ENCODE measurements at regions not wholly inside any gene's neighbourhood (a gene's known extent, or its start where the extent isn't known, plus 50 kb on each side); places are given as distances from the start of the nearest gene placed in this dataset.

DNA sequence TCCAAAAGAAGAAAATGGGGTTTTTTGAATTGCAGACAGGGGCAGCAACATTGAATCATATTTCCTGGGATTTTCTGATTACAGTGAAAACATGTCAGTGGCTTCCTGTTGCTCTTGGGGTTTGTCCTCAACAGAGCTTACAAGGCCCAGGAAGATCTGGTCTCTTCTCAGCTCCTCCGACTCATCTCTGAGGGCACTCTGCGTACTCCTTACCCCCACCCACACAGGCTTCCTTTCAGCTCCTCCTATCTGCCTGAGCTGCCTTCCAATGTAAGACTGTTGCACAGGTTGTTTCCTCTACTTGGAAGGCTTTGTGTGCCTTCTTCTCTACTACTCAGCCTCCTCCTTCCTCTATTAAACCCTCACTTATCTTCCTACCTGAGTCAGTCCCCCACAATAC lies 245.1 kb upstream of the MEF2C start:
- no peak for DNase-seq (ENCODE audit: low spot score)

DNA sequence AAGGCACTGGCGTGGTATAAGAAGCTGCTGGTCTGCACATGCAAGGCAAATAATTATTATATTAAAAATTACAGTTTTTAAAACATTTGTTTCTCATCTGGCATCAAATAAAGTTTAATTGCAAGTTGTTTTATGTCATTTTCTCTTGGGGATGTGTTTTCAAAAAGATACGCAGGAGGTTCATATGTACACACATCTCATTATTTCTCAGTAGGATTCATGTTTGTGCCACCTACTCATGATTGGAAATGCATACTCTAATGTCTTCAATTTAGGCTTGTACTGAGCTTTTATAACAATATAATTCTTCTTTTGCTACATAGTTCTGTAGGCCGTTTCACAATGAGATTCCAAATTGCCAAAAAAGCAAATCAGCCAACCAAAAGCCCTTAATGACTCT lies 244.2 kb upstream of the MEF2C start:
- DNase-seq (ENCODE audit: low spot score), result no peak

- DNase-seq (ENCODE audit: low spot score), result no peak
These were observed 242.4 kb upstream of the MEF2C start for GRCh38 chr5:89125372-89125771.

DNA sequence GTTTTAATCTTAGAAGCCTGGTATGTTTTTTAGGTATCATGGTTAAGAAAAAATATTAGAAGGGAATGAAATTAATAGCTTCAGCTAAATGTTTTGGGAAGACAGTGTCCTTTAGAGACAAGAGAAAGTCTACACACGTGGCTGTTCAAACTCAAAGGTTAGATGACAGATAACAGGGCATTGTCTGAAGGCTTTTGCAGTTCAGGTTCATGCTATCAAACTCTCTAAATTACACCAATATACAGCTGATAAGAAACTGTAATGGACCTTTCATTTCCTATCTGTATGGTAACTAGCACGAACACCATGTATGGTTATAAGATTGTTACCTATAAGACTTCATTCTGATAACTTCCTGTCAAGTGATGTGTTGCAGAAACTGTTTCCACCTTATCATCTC lies 240.6 kb upstream of the MEF2C start:
- no peak for DNase-seq (ENCODE audit: low spot score)

GRCh38 chr5:89120719-89121118 lies 237.7 kb upstream of the MEF2C start:
- no peak for DNase-seq (ENCODE audit: low spot score)

GRCh38 chr5:89117124-89117644 lies 234.2 kb upstream of the MEF2C start:
- DNase-seq (ENCODE audit: low spot score), result no peak

DNA sequence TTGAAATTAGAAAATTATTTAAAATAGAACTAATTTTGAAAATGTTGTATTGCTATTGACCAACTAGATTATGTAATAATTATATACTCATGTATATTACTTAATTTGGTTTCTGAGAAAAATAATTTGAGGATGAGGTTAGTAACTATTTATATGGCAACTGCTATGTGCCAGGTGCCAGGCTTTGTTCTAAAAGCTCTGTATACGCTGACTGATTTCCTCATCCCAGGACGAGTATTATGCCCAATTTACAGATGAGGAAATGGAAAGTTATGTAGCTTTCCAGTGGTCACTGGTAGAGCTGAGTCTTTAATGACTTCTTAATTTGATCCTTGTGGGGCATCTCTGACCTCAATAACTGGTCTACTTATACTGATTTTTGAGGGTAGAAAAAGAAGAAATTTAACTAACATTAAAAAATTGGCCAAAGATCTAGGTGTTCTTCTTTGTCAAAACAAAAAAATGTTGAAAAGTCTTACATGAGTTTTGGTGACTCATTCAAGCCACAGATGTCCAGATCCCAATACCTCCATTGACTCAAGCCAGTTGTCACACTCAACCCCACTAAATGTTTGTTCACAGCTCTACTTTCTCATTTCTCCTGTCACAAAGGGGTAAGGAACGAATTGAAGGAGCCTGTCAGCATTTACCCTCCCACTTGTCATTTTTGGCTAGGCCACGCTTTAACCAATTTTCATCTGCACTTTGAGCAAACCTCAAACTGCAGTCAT lies 228.1 kb upstream of the MEF2C start:
- DNase-seq (ENCODE audit: low spot score), result no peak

- DNase-seq (ENCODE audit: low spot score), result no peak
These were observed 223.5 kb upstream of the MEF2C start for GRCh38 chr5:89106480-89106879.

GRCh38 chr5:89105836-89106235 lies 222.9 kb upstream of the MEF2C start:
- no peak for DNase-seq (ENCODE audit: low spot score)

GRCh38 chr5:89105171-89105695 lies 222.2 kb upstream of the MEF2C start:
- DNase-seq (ENCODE audit: low spot score), result no peak

DNA sequence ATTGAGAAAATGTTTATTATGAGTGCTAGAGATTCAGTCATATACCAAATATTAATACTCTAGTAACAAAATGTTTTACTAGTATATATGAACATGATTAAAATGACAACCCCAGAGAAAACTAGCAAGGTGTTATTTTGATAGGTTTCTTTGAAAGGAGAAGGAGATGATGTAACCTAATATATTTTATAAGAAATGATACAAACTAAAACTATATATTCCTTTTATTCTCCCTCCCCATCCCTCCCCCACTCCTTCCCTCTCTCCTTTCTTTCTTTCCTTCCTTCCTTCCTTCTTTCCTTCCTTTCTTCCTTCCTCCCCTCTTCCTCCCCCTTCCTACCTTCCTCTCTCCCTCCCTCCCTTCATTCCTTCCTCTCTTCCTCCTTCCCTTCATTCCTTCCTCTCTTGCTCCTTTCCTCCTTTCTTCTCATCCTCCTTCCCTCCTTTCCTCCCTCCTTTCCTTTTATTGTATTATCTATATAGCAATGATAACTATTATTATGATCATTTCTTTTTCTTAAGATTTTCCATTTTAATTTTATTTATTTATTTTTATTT lies 215.3 kb upstream of the MEF2C start:
- DNase-seq (ENCODE audit: low spot score), result no peak

- DNase-seq (ENCODE audit: low spot score), result no peak
These were observed 214.1 kb upstream of the MEF2C start for GRCh38 chr5:89097103-89097502.

GRCh38 chr5:89095341-89095740 lies 212.4 kb upstream of the MEF2C start:
- no peak for DNase-seq (ENCODE audit: low spot score)

GRCh38 chr5:89090037-89090436 lies 207.1 kb upstream of the MEF2C start:
- DNase-seq (ENCODE audit: low spot score), result no peak

GRCh38 chr5:89087551-89088318 lies 204.8 kb upstream of the MEF2C start:
- DNase-seq (ENCODE audit: low spot score), result no peak

GRCh38 chr5:89087128-89087527 lies 204.1 kb upstream of the MEF2C start:
- DNase-seq (ENCODE audit: low spot score), result no peak

DNA sequence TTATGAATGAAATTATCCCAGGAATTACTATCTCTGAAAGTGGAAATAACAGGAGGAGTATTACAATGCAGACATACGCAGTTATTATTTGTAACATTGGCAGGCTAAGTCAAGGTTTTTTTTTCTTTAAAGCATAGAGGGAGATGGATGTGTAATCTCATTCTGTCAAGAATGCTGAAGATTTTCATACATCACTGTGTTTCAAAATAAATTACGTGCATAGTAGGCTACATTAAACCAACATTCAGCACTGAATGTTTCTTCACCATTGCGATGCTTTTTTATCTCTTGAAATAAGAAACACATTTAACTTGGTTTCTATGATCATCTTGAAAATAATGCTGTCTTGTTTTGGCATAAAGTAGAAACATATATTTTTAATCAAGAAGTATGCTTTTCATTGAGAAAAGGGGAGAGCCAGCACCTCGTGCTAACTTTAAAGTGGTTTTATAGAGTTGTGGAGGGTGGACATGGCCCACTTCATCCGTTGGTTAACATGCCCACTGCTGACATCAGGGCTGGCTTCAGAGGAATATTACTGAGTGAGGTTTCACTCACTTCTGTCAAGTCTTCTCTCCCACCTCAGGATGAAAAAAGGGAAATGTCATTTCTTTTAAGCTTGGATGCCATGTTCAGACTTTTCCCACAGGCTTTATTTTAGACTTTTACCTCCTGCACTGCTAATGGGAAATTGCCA lies 203.6 kb upstream of the MEF2C start:
- DNase-seq (ENCODE audit: low spot score), result no peak

- DNase-seq (ENCODE audit: low spot score), result no peak
These were observed 200.8 kb upstream of the MEF2C start for GRCh38 chr5:89083791-89084190.

DNA sequence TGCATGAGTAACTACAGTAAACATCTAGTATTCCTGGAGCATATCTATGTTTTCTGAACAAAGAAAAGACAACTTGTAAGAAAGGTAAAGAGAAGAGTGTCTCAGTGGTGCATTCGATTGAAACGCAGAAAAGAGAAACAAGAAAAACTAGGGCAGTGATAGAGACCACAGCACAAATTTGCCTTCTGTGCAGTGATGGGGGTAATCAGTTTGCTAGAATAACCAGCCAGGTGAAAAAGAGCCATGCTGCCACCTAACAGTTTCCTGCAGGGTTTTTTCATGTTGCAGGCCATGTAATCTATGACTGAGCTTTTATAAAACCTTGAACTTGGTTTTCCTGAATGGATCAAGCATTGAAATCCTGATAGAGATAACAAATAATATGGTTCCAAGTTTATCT lies 198.4 kb upstream of the MEF2C start:
- no peak for DNase-seq (ENCODE audit: low spot score)

- no peak for DNase-seq (ENCODE audit: low spot score)
These were observed 197.6 kb upstream of the MEF2C start for GRCh38 chr5:89080467-89081116.

DNA sequence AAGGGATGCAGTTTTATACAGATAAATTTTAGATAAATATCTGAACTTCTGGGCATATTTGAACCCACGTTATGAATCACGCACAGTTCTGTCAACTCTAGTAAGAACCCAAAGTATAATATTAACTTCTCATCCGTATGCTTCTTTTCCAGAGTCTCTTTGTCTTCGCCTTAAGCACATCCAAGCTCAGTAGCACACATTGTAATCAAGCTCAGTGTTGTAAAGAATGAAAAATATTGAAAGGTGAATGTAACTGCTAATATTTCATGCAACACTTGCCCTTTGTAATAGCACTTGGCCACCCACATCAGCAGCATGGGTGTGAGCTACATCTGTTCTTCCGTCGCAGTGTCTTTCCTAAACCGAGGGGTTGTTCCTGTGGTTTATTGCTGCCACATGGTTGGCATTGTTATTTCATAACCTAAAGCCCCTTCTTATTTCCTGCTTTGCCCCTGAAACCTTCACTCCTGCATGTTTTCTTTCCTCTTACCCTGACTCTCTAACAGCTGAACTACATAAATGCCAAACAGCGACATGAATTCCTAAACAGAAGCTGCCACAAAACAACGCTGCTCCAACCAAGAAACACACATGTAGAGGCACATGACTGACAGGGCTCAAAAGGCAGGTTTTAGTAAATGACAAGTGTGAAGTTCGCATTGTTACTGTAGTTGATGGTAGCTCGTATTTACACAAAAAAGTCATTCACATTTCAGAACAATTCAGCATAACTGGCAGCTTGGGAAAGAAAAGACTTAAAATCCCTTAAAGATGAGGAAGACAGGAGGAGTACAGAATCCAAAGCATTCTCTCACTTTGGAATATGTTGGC lies 190.1 kb upstream of the MEF2C start:
- no peak for DNase-seq (ENCODE audit: low spot score)
